Spleen (tissue), 11 donors: ENCODE measurements at regions not wholly inside any gene's neighbourhood (a gene's known extent, or its start where the extent isn't known, plus 50 kb on each side); places are given as distances from the start of the nearest gene placed in this dataset.

Source experiments
- DNase-seq: peaks from one replicate; pipeline ENCODE4 v3.0.0-alpha.2; 2020
- H3K27ac ChIP-seq, 8 donors: fragments of 200-600 bp; sonication (generic) in 7 of 8; 1 replicate in 4 of 8; 2 replicates in 4 of 8; pipeline versions ENCODE4 v1.5.0 to v1.8.0; 2016 to 2021; ENCODE audit warnings: inconsistent platforms in 4 of 8, mild to moderate bottlenecking in 4 of 8, moderate library complexity in 1 of 8
- H3K27me3 ChIP-seq, 7 donors: fragments of 200-600 bp; sonication (generic) in 6 of 7; replicated peaks in 1 of 7; 1 replicate in 4 of 7; 2 replicates in 3 of 7; pipeline versions ENCODE4 v1.5.0 to v1.8.0; 2016 to 2021; ENCODE audit warnings: inconsistent platforms in 3 of 7, mild to moderate bottlenecking in 1 of 7
- H3K36me3 ChIP-seq, 6 donors: fragments of 200-600 bp; sonication (generic) in 5 of 6; 1 replicate in 4 of 6; 2 replicates in 2 of 6; pipeline versions ENCODE4 v1.5.0 to v1.8.0; 2016 to 2021; ENCODE audit warnings: inconsistent platforms in 2 of 6
- H3K4me1 ChIP-seq, 6 donors: fragments of 200-600 bp; sonication (generic) in 5 of 6; 1 replicate in 3 of 6; 2 replicates in 3 of 6; pipeline versions ENCODE4 v1.5.0 to v1.8.0; 2016 to 2021; ENCODE audit warnings: inconsistent platforms in 3 of 6
- H3K4me3 ChIP-seq, 8 donors: fragments of 200-600 bp; sonication (generic) in 7 of 8; 1 replicate in 4 of 8; 2 replicates in 4 of 8; pipeline versions ENCODE4 v1.5.0 to v1.8.0; 2016 to 2021; ENCODE audit warnings: inconsistent platforms in 4 of 8, mild to moderate bottlenecking in 4 of 8, moderate library complexity in 2 of 8
- H3K9me3 ChIP-seq, 8 donors: fragments of 200-600 bp; sonication (generic) in 7 of 8; 1 replicate in 4 of 8; 2 replicates in 4 of 8; pipeline versions ENCODE4 v1.5.0 to v1.8.0; 2016 to 2021; ENCODE audit warnings: inconsistent platforms in 4 of 8
- CTCF ChIP-seq, 11 experiments: fragments of 200-600 bp in 7 of 11; fragments of 450-650 bp in 4 of 11; sonication (generic) in 4 of 11; IDR thresholded peaks in 8 of 11; conservative IDR thresholded peaks in 3 of 11; 1 replicate in 7 of 11; 2 replicates in 4 of 11; pipeline versions ENCODE4 v1.4.0 to v1.8.0; 2016 to 2021; ENCODE audit warnings: antibody characterized with exemption in 11 of 11, inconsistent platforms in 4 of 11, mild to moderate bottlenecking in 1 of 11
- POLR2A ChIP-seq, 3 donors: fragments of 450-650 bp; IDR thresholded peaks; one replicate each; pipeline ENCODE4 v1.5.1; 2017; ENCODE audit warnings: antibody characterized with exemption in 3 of 3, mild to moderate bottlenecking in 1 of 3
- POLR2AphosphoS5 ChIP-seq, 3 donors: sonication (generic); formaldehyde crosslinking; IDR thresholded peaks; one replicate each; pipeline ENCODE4 v1.5.1; 2017; ENCODE audit warnings: antibody characterized with exemption in 3 of 3
- WGBS, 5 donors: extraction: QIAGEN DNeasy Blood & Tissue Kit in 3 of 5; methylation state at CpG; one replicate each; pipeline versions ENCODE4 v1.1.5 to v1.1.7; 2013 to 2018; 5-methylcytosine and 5-hydroxymethylcytosine counted together
- intact Hi-C: fragments of 100-400 bp; cut with DNase I; formaldehyde crosslinking; loops from one replicate; pipeline ENCODE4 v1.15.0; 2023; ENCODE audit warnings: low total_unique reads
- donor health status: healthy with polysubstance abuse.
- donor health status: DM: no; HTN: no; CAD: no; lungs with moderate emphysema.
- donor health status: DM: no; HTN: no; CAD: no.
- donor health status: Bipolar disorder and iron deficiency.
- donor health status: healthy.
- donor health status: DM: no; HTN: no; CAD: no.
- donor health status: DM: yes; HTN: yes; CAD: no.

DNA sequence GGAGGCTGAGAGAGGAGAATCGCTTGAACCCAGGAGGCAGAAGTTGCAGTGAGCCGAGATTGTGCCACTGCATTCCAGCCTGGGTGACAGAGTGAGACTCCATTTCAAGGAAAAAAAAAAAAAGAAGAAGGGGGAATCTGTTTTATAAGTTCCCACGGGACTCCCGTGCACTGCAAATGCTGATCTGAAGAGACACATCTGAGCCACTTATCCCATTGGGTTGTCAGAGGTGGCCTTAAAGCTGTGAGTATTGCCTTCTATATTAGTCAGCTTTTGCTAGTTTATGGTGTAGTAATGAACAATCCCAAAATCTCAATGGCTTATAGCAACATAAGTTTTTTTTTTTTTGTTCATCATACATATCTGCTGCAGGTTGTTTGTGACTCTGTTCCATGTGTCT lies 82.8 kb downstream of the MRM1 start:
- DNase-seq = no peak
- no peak overlapping the region for H3K27ac ChIP-seq
- H3K9me3 ChIP-seq = no peaks in the 10 kb centered on the region
- H3K4me3 ChIP-seq = no peak overlapping the region
- no peaks in the 10 kb centered on the region for H3K4me1 ChIP-seq
- H3K27me3 ChIP-seq = peaks cover 0 to 8% (median 0%) of the 10 kb centered on the region in 7 donors
- intact Hi-C loops = no loop called here
- 78 to 91% (median 88%) methylated on average over 4 of the region's 4 CpGs for WGBS, 5 donors
- no peak for TF ChIP-seq CTCF (IDR thresholded peaks at IDR 0.05 in 8 of 11, conservative IDR thresholded peaks at IDR 0.05 in 3 of 11)
- TF ChIP-seq POLR2A (IDR thresholded peaks at IDR 0.05) = no peak
- TF ChIP-seq POLR2AphosphoS5 (IDR thresholded peaks at IDR 0.05) = no peak
- no peaks in the 10 kb centered on the region for H3K36me3 ChIP-seq

DNA sequence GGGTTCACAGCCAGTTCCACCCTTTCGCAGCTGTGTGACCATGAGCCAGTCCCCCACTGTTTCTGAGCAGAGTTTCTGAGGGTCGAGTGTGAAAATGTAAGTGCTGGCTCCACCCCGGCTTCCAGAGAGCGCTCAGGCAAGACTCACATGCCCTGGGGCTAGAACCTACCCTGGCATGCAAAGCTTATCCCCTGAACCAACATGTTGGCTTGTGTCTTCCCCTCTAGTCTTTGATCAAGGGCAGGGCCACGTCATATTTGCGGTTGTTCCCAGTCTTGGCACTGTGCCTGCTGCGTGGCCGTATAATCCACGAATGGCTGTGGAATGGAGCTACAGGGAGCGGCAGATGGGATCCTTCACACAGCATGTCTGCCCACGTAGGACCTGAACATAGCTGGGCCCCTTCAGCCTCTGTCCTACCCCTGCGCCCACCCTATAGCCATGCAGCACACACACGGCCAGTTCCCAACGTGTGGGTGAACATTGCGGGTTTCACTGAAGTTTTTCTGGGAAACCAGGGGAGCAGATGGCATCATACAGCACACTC lies 84.8 kb downstream of the MRM1 start:
- H3K4me3 ChIP-seq = no peak overlapping the region
- no peaks in the 10 kb centered on the region for H3K9me3 ChIP-seq
- peak; percentile 21 for DNase-seq
- H3K27ac ChIP-seq = no peak overlapping the region
- WGBS, 5 donors = 70 to 82% (median 75%) methylated on average over 15 of the region's 15 CpGs
- no peak for TF ChIP-seq CTCF (IDR thresholded peaks at IDR 0.05 in 8 of 11, conservative IDR thresholded peaks at IDR 0.05 in 3 of 11)
- TF ChIP-seq POLR2AphosphoS5 (IDR thresholded peaks at IDR 0.05) = no peak
- TF ChIP-seq POLR2A (IDR thresholded peaks at IDR 0.05) = no peak
- intact Hi-C loops = no loop called here
- no peaks in the 10 kb centered on the region for H3K4me1 ChIP-seq
- peaks cover 0 to 23% (median 0%) of the 10 kb centered on the region in 7 donors for H3K27me3 ChIP-seq
- H3K36me3 ChIP-seq = no peaks in the 10 kb centered on the region

DNA sequence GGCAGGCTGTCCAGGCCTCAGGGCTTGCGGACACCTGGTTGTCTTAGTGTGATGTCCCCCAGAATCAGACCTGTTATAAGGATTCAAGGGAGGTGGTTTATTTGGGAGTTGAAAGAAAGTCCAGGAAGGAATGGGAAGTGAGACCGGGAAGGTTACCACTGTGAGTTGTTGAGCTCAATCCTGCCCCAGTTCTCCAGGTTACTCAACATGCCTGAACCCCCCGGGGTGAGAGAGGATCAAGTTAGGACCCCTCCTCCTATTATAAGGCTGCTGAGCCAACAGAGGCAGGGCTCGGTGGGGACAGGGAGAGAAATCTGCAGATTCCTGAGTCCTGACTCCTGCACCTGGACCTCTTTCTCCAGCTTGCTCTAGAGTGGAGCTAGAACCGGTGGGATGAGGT lies 86.4 kb downstream of the MRM1 start:
- Histone ChIP-seq H3K9me3 (no peaks in the 10 kb centered on the region), H3K36me3 (no peaks in the 10 kb centered on the region), H3K27me3 (peaks cover 0 to 23% (median 0%) of the 10 kb centered on the region in 7 donors), H3K4me1 (no peaks in the 10 kb centered on the region), H3K4me3 (no peak overlapping the region), H3K27ac (no peak overlapping the region)
- WGBS, 5 donors = 53 to 66% (median 57%) methylated on average over 5 of the region's 5 CpGs
- TF ChIP-seq POLR2A (IDR thresholded peaks at IDR 0.05) (no peak), CTCF (IDR thresholded peaks at IDR 0.05 in 8 of 11, conservative IDR thresholded peaks at IDR 0.05 in 3 of 11) (no peak), POLR2AphosphoS5 (IDR thresholded peaks at IDR 0.05) (no peak)
- intact Hi-C loops = no loop called here
- DNase-seq = no peak

GRCh38 chr17:36689089-36689667 lies 87.8 kb downstream of the MRM1 start:
- Histone ChIP-seq H3K27me3 (peaks cover 0 to 23% (median 0%) of the 10 kb centered on the region in 7 donors), H3K27ac (no peak overlapping the region), H3K4me1 (no peaks in the 10 kb centered on the region), H3K36me3 (no peaks in the 10 kb centered on the region), H3K9me3 (no peaks in the 10 kb centered on the region), H3K4me3 (no peak overlapping the region)
- no peak for DNase-seq
- TF ChIP-seq POLR2A (IDR thresholded peaks at IDR 0.05) = no peak
- no peak for TF ChIP-seq CTCF (IDR thresholded peaks at IDR 0.05 in 8 of 11, conservative IDR thresholded peaks at IDR 0.05 in 3 of 11)
- no peak for TF ChIP-seq POLR2AphosphoS5 (IDR thresholded peaks at IDR 0.05)
- intact Hi-C loops = no loop called here
- WGBS, 5 donors = 76 to 87% (median 82%) methylated on average over 15 of the region's 15 CpGs
